ENCODE measurements at regions not wholly inside any gene's neighbourhood (a gene's known extent, or its start where the extent isn't known, plus 50 kb on each side); places are given as distances from the start of the nearest gene placed in this dataset.

GRCh38 chr3:67154429-67154828 lies 156.3 kb downstream of the KBTBD8 start:
- H3K27me3 ChIP-seq (ENCODE audit: insufficient read depth, low read depth, low read length) = no peaks in the 10 kb centered on the region
- no peaks in the 10 kb centered on the region for H3K9me3 ChIP-seq (ENCODE audit: low read length)
- H3K4me2 ChIP-seq (ENCODE audit: low read length) = no peak overlapping the region
- H3K4me3 ChIP-seq (ENCODE audit: low read length) = no peak overlapping the region
- no peak overlapping the region for H3K9ac ChIP-seq (ENCODE audit: low read length)
- TF ChIP-seq POLR2AphosphoS5 (IDR thresholded peaks at IDR 0.05) (no peak), EZH2 (IDR thresholded peaks at IDR 0.05; ENCODE audit: borderline replicate concordance, insufficient read depth, low read length, poor library complexity, severe bottlenecking) (no peak)
- H4K20me1 ChIP-seq (ENCODE audit: insufficient read depth) = no peaks in the 10 kb centered on the region
- no peaks in the 10 kb centered on the region for H3K36me3 ChIP-seq (ENCODE audit: insufficient read depth, low read length)
- H3K9me2 ChIP-seq (ENCODE audit: insufficient read depth, low read length) = no peaks in the 10 kb centered on the region
- no peaks in the 10 kb centered on the region for H3K79me2 ChIP-seq (replicated peaks; ENCODE audit: insufficient read depth, low read length)
- H2AFZ ChIP-seq (ENCODE audit: low read depth, low read length) = no peak overlapping the region
- H3K27ac ChIP-seq (ENCODE audit: low read length) = no peak overlapping the region
- H3F3A ChIP-seq (ENCODE audit: insufficient read depth, low read length, poor library complexity, severe bottlenecking) = no peaks in the 10 kb centered on the region

- Histone ChIP-seq H3K79me2 (replicated peaks; ENCODE audit: insufficient read depth, low read length) (no peaks in the 10 kb centered on the region), H3K9me3 (ENCODE audit: low read length) (no peaks in the 10 kb centered on the region), H4K20me1 (ENCODE audit: insufficient read depth) (no peaks in the 10 kb centered on the region), H3K27ac (ENCODE audit: low read length) (no peak overlapping the region), H3F3A (ENCODE audit: insufficient read depth, low read length, poor library complexity, severe bottlenecking) (no peaks in the 10 kb centered on the region), H3K4me2 (ENCODE audit: low read length) (no peak overlapping the region), H3K9me2 (ENCODE audit: insufficient read depth, low read length) (no peaks in the 10 kb centered on the region), H3K4me3 (ENCODE audit: low read length) (no peak overlapping the region), H3K27me3 (ENCODE audit: insufficient read depth, low read depth, low read length) (no peaks in the 10 kb centered on the region), H3K36me3 (ENCODE audit: insufficient read depth, low read length) (no peaks in the 10 kb centered on the region), H2AFZ (ENCODE audit: low read depth, low read length) (no peak overlapping the region), H3K9ac (ENCODE audit: low read length) (no peak overlapping the region)
- TF ChIP-seq TAF1 (IDR thresholded peaks at IDR 0.05; ENCODE audit: low read depth) (no peak), SMC3 (conservative IDR thresholded peaks at IDR 0.05; ENCODE audit: poor library complexity) (no peak), MXI1 (conservative IDR thresholded peaks at IDR 0.05; ENCODE audit: poor library complexity, severe bottlenecking) (no peak), POLR2AphosphoS5 (IDR thresholded peaks at IDR 0.05) (no peak), RAD21 (conservative IDR thresholded peaks at IDR 0.05) (no peak), REST (IDR thresholded peaks at IDR 0.05; ENCODE audit: borderline replicate concordance) (no peak), EZH2 (IDR thresholded peaks at IDR 0.05; ENCODE audit: borderline replicate concordance, insufficient read depth, low read length, poor library complexity, severe bottlenecking) (no peak), EP300 (conservative IDR thresholded peaks at IDR 0.05; ENCODE audit: poor library complexity, severe bottlenecking) (no peak), CTCF (IDR thresholded peaks at IDR 0.05; ENCODE audit: poor library complexity, severe bottlenecking) (no peak)
Measured at GRCh38 chr3:67167481-67167880, 169.4 kb downstream of the KBTBD8 start.

GRCh38 chr3:67171841-67172240 lies 173.7 kb downstream of the KBTBD8 start:
- H3K36me3 ChIP-seq (ENCODE audit: insufficient read depth, low read length) = no peaks in the 10 kb centered on the region
- H3K4me2 ChIP-seq (ENCODE audit: low read length) = no peak overlapping the region
- no peak overlapping the region for H3K4me3 ChIP-seq (ENCODE audit: low read length)
- TF ChIP-seq MXI1 (conservative IDR thresholded peaks at IDR 0.05; ENCODE audit: poor library complexity, severe bottlenecking) (no peak), EP300 (conservative IDR thresholded peaks at IDR 0.05; ENCODE audit: poor library complexity, severe bottlenecking) (no peak), POLR2AphosphoS5 (IDR thresholded peaks at IDR 0.05) (no peak), EZH2 (IDR thresholded peaks at IDR 0.05; ENCODE audit: borderline replicate concordance, insufficient read depth, low read length, poor library complexity, severe bottlenecking) (no peak), TAF1 (IDR thresholded peaks at IDR 0.05; ENCODE audit: low read depth) (no peak), RAD21 (conservative IDR thresholded peaks at IDR 0.05) (no peak), CTCF (IDR thresholded peaks at IDR 0.05; ENCODE audit: poor library complexity, severe bottlenecking) (no peak), REST (IDR thresholded peaks at IDR 0.05; ENCODE audit: borderline replicate concordance) (no peak), SMC3 (conservative IDR thresholded peaks at IDR 0.05; ENCODE audit: poor library complexity) (no peak)
- H3K9me3 ChIP-seq (ENCODE audit: low read length) = peaks cover 2% of the 10 kb centered on the region
- no peaks in the 10 kb centered on the region for H4K20me1 ChIP-seq (ENCODE audit: insufficient read depth)
- no peak overlapping the region for H3K9ac ChIP-seq (ENCODE audit: low read length)
- H2AFZ ChIP-seq (ENCODE audit: low read depth, low read length) = no peak overlapping the region
- no peaks in the 10 kb centered on the region for H3K9me2 ChIP-seq (ENCODE audit: insufficient read depth, low read length)
- no peaks in the 10 kb centered on the region for H3K27me3 ChIP-seq (ENCODE audit: insufficient read depth, low read depth, low read length)
- H3K27ac ChIP-seq (ENCODE audit: low read length) = no peak overlapping the region
- no peaks in the 10 kb centered on the region for H3F3A ChIP-seq (ENCODE audit: insufficient read depth, low read length, poor library complexity, severe bottlenecking)
- H3K79me2 ChIP-seq (replicated peaks; ENCODE audit: insufficient read depth, low read length) = no peaks in the 10 kb centered on the region

Measured in neural cell (in vitro differentiated cells).